SK-N-SH (cell line): ENCODE measurements at regions not wholly inside any gene's neighbourhood (a gene's known extent, or its start where the extent isn't known, plus 50 kb on each side); places are given as distances from the start of the nearest gene placed in this dataset.

ENCODE experiments used
- CTCF ChIA-PET: fragments of 300-600, 350-600 bp; formaldehyde crosslinking; extraction: SDS; loops from one replicate; lab custom pipeline; 2021; lab: Yijun Ruan, JAX
- POLR2A ChIA-PET: fragments of 350-600 bp; sonication (Branson Sonifier 250); formaldehyde crosslinking; extraction: SDS; loops from one replicate; lab custom pipeline; 2020; ENCODE audit warnings: antibody characterized with exemption, inconsistent platforms; lab: Yijun Ruan, JAX
- DNase-seq: peaks from one replicate; pipeline ENCODE4 v3.0.0; 2012
- H2AFZ ChIP-seq: fragments of 200-600 bp; sonication (generic); 2 replicates; pipeline ENCODE4 v1.8.1; 2016; ENCODE audit warnings: antibody characterized with exemption, mild to moderate bottlenecking, low read depth
- H3F3A ChIP-seq: fragments of 200-600 bp; sonication (generic); replicated peaks from 2 replicates; pipeline ENCODE3; 2016; ENCODE audit warnings: antibody characterized with exemption, mild to moderate bottlenecking; ENCODE audit not compliant: insufficient read depth
- H3K27ac ChIP-seq, 2 experiments: fragments of 200-500 bp in 1 of 2; fragments of 200-600 bp in 1 of 2; sonication (Bioruptor generic) in 1 of 2; sonication (generic), shearing (Covaris generic) in 1 of 2; 2 replicates each; pipeline versions ENCODE4 v1.5.1 to v1.6.1; 2014 to 2016; ENCODE audit warnings: low read depth in 2 of 2, inconsistent platforms in 1 of 2, low read length in 1 of 2, mild to moderate bottlenecking in 1 of 2, mixed read lengths in 1 of 2
- H3K27me3 ChIP-seq: fragments of 200-600 bp; sonication (generic), shearing (Covaris generic); 2 replicates; pipeline ENCODE4 v1.6.1; 2016; ENCODE audit warnings: mixed run types; ENCODE audit not compliant: insufficient read depth
- H3K36me3 ChIP-seq, 2 experiments: fragments of 200-500 bp in 1 of 2; fragments of 200-600 bp in 1 of 2; sonication (Bioruptor generic) in 1 of 2; sonication (generic) in 1 of 2; replicated peaks in 1 of 2; 2 replicates each; pipeline versions ENCODE3 to v1.5.1; 2014 to 2016; ENCODE audit warnings: low read length in 1 of 2, mild to moderate bottlenecking in 1 of 2; ENCODE audit not compliant: insufficient read depth in 2 of 2, control insufficient read depth in 1 of 2
- H3K4me1 ChIP-seq, 2 experiments: fragments of 200-500 bp in 1 of 2; fragments of 200-600 bp in 1 of 2; sonication (Bioruptor generic) in 1 of 2; sonication (generic), shearing (Covaris generic) in 1 of 2; 2 replicates each; pipeline versions ENCODE4 v1.5.1 to v1.6.1; 2014 to 2016; ENCODE audit warnings: low read depth in 1 of 2, low read length in 1 of 2, mixed run types in 1 of 2; ENCODE audit not compliant: insufficient read depth in 2 of 2, control insufficient read depth in 1 of 2
- H3K4me2 ChIP-seq: fragments of 200-600 bp; sonication (generic), shearing (Covaris generic); 2 replicates; pipeline ENCODE4 v1.6.1; 2017; ENCODE audit warnings: mixed run types
- H3K4me3 ChIP-seq, 2 experiments: fragments of 200-500 bp in 1 of 2; fragments of 200-600 bp in 1 of 2; sonication (Bioruptor generic) in 1 of 2; sonication (generic), shearing (Covaris generic) in 1 of 2; 2 replicates each; pipeline versions ENCODE4 v1.5.1 to v1.8.1; 2014 to 2016; ENCODE audit warnings: low read depth in 2 of 2, inconsistent platforms in 1 of 2, low read length in 1 of 2, mild to moderate bottlenecking in 1 of 2, mixed read lengths in 1 of 2, moderate library complexity in 1 of 2
- H3K79me2 ChIP-seq: fragments of 200-600 bp; sonication (generic); 2 replicates; pipeline ENCODE4 v1.8.1; 2017; ENCODE audit warnings: mild to moderate bottlenecking; ENCODE audit not compliant: insufficient read depth
- H3K9ac ChIP-seq: fragments of 200-600 bp; sonication (generic); 2 replicates; pipeline ENCODE4 v1.6.1; 2017; ENCODE audit warnings: mixed run types
- H3K9me2 ChIP-seq: fragments of 200-600 bp; sonication (generic); 2 replicates; pipeline ENCODE4 v1.6.1; 2017; ENCODE audit warnings: mixed run types
- H3K9me3 ChIP-seq: fragments of 200-600 bp; sonication (generic); 2 replicates; pipeline ENCODE4 v1.6.1; 2017; ENCODE audit warnings: mixed run types, mild to moderate bottlenecking, moderate library complexity
- H4K20me1 ChIP-seq: fragments of 200-600 bp; sonication (generic); 2 replicates; pipeline ENCODE4 v1.6.1; 2017; ENCODE audit warnings: mild to moderate bottlenecking, mixed run types; ENCODE audit not compliant: insufficient read depth
- ELF1 ChIP-seq: IDR thresholded peaks from 2 replicates; pipeline ENCODE4 v1.4.0; 2012
- EZH2phosphoT487 ChIP-seq: fragments of 200-600 bp; sonication (generic); IDR thresholded peaks from 2 replicates; pipeline ENCODE4 v1.6.1; 2017; ENCODE audit warnings: low read depth, mixed run types, mild to moderate bottlenecking, antibody characterized with exemption, moderate library complexity, borderline replicate concordance
- FOXM1 ChIP-seq: IDR thresholded peaks from 2 replicates; pipeline ENCODE4 v1.4.0; 2012; ENCODE audit warnings: low read depth, mild to moderate bottlenecking
- MEF2A ChIP-seq: IDR thresholded peaks from 2 replicates; pipeline ENCODE4 v1.4.0; 2012; ENCODE audit warnings: low read depth, borderline replicate concordance
- NRF1 ChIP-seq: IDR thresholded peaks from 2 replicates; pipeline ENCODE4 v1.6.1; 2012; ENCODE audit warnings: low read depth, mild to moderate bottlenecking, low read length
- RCOR1 ChIP-seq: fragments of 150-350 bp; IDR thresholded peaks from 2 replicates; pipeline ENCODE4 v1.6.1; 2017; ENCODE audit warnings: antibody characterized with exemption, low read length
- RXRA ChIP-seq: IDR thresholded peaks from 2 replicates; pipeline ENCODE4 v1.4.0; 2012; ENCODE audit warnings: low read depth, mild to moderate bottlenecking, borderline replicate concordance
- SMC3 ChIP-seq: IDR thresholded peaks from 2 replicates; pipeline ENCODE4 v1.6.1; 2012; ENCODE audit warnings: low read depth, low read length, improper control_type of control experiment
- TAF1 ChIP-seq: IDR thresholded peaks from 2 replicates; pipeline ENCODE4 v1.6.1; 2012; ENCODE audit warnings: low read depth, mild to moderate bottlenecking, low read length, moderate library complexity, borderline replicate concordance
- TEAD4 ChIP-seq: IDR thresholded peaks from 2 replicates; pipeline ENCODE4 v1.4.0; 2012; ENCODE audit warnings: mild to moderate bottlenecking, borderline replicate concordance; ENCODE audit not compliant: insufficient read depth
- WGBS: methylation state at CpG from one replicate; pipeline ENCODE4 v1.1.6; 2017; ENCODE audit warnings: low lambda C conversion rate; 5-methylcytosine and 5-hydroxymethylcytosine counted together
- TF ChIP-seq, protein P1 (sequence below): IDR thresholded peaks from 2 replicates; pipeline ENCODE4; 2012
- TF ChIP-seq, protein P2 (sequence below): fragments of 150-350 bp; IDR thresholded peaks from 2 replicates; pipeline ENCODE4 v1.6.1; 2017; ENCODE audit warnings: antibody characterized with exemption, low read length, low read depth, borderline replicate concordance
- TF ChIP-seq, protein P3 (sequence below): IDR thresholded peaks from 2 replicates; pipeline ENCODE4 v1.4.0; 2012; ENCODE audit warnings: low read depth, borderline replicate concordance
- TF ChIP-seq, protein P4 (sequence below): IDR thresholded peaks from 2 replicates; pipeline ENCODE4 v1.6.1; 2012; ENCODE audit warnings: mild to moderate bottlenecking, low read depth, low read length, moderate library complexity

DNA sequence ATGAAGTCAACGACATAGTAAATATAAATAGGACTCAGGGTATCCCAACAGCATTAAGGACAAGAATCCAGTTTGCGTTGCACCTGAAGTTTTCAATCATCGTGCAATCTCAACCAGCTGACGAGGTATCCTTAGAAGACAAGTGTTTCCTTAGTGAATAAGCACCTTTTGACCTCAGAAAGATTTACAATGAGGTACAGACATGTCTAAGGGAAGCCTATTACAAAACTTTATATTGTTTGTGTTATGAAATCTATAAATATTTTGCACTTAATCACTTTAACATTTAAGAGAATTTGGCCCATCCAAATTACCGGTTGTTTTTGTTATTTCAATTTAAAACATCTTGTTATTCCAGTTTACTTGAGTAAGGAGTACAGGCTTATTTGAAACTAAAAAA lies 64.9 kb upstream of the PRICKLE2 start:
- no peak for DNase-seq
- Histone ChIP-seq H3K36me3 (no peaks in the 10 kb centered on the region), H3K4me3 (no peak overlapping the region), H3K9me2 (no peaks in the 10 kb centered on the region), H3K27me3 (no peaks in the 10 kb centered on the region), H3F3A (peaks cover 5% of the 10 kb centered on the region), H3K4me1 (peaks cover 0 to 10% of the 10 kb centered on the region in 2 experiments; a peak in 2 of 4 replicates), H3K79me2 (no peaks in the 10 kb centered on the region), H3K27ac (no peak overlapping the region), H3K9me3 (no peaks in the 10 kb centered on the region), H4K20me1 (no peaks in the 10 kb centered on the region), H3K9ac (no peak overlapping the region), H2AFZ (no peak overlapping the region; the same call in 1 of the 2 replicates), H3K4me2 (no peak overlapping the region)
- TF ChIP-seq, protein P1, sequence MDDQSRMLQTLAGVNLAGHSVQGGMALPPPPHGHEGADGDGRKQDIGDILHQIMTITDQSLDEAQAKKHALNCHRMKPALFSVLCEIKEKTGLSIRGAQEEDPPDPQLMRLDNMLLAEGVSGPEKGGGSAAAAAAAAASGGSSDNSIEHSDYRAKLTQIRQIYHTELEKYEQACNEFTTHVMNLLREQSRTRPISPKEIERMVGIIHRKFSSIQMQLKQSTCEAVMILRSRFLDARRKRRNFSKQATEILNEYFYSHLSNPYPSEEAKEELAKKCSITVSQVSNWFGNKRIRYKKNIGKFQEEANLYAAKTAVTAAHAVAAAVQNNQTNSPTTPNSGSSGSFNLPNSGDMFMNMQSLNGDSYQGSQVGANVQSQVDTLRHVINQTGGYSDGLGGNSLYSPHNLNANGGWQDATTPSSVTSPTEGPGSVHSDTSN = no peak
- TF ChIP-seq EZH2phosphoT487 = no peak
- TF ChIP-seq RCOR1 = no peak
- TF ChIP-seq, protein P2, sequence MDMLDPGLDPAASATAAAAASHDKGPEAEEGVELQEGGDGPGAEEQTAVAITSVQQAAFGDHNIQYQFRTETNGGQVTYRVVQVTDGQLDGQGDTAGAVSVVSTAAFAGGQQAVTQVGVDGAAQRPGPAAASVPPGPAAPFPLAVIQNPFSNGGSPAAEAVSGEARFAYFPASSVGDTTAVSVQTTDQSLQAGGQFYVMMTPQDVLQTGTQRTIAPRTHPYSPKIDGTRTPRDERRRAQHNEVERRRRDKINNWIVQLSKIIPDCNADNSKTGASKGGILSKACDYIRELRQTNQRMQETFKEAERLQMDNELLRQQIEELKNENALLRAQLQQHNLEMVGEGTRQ = no peak
- TF ChIP-seq RXRA = no peak
- TF ChIP-seq FOXM1 = no peak
- no peak for TF ChIP-seq NRF1
- TF ChIP-seq ELF1 = no peak
- no peak for TF ChIP-seq MEF2A
- TF ChIP-seq, protein P3, sequence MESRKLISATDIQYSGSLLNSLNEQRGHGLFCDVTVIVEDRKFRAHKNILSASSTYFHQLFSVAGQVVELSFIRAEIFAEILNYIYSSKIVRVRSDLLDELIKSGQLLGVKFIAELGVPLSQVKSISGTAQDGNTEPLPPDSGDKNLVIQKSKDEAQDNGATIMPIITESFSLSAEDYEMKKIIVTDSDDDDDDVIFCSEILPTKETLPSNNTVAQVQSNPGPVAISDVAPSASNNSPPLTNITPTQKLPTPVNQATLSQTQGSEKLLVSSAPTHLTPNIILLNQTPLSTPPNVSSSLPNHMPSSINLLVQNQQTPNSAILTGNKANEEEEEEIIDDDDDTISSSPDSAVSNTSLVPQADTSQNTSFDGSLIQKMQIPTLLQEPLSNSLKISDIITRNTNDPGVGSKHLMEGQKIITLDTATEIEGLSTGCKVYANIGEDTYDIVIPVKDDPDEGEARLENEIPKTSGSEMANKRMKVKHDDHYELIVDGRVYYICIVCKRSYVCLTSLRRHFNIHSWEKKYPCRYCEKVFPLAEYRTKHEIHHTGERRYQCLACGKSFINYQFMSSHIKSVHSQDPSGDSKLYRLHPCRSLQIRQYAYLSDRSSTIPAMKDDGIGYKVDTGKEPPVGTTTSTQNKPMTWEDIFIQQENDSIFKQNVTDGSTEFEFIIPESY = no peak
- no peak for TF ChIP-seq TAF1
- TF ChIP-seq, protein P4, sequence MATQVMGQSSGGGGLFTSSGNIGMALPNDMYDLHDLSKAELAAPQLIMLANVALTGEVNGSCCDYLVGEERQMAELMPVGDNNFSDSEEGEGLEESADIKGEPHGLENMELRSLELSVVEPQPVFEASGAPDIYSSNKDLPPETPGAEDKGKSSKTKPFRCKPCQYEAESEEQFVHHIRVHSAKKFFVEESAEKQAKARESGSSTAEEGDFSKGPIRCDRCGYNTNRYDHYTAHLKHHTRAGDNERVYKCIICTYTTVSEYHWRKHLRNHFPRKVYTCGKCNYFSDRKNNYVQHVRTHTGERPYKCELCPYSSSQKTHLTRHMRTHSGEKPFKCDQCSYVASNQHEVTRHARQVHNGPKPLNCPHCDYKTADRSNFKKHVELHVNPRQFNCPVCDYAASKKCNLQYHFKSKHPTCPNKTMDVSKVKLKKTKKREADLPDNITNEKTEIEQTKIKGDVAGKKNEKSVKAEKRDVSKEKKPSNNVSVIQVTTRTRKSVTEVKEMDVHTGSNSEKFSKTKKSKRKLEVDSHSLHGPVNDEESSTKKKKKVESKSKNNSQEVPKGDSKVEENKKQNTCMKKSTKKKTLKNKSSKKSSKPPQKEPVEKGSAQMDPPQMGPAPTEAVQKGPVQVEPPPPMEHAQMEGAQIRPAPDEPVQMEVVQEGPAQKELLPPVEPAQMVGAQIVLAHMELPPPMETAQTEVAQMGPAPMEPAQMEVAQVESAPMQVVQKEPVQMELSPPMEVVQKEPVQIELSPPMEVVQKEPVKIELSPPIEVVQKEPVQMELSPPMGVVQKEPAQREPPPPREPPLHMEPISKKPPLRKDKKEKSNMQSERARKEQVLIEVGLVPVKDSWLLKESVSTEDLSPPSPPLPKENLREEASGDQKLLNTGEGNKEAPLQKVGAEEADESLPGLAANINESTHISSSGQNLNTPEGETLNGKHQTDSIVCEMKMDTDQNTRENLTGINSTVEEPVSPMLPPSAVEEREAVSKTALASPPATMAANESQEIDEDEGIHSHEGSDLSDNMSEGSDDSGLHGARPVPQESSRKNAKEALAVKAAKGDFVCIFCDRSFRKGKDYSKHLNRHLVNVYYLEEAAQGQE = no peak
- no peak for TF ChIP-seq TEAD4
- TF ChIP-seq SMC3 = no peak
- ChIA-PET POLR2A (no interaction called here), CTCF (no interaction called here)
- WGBS = 81% methylated on average over 5 of the region's 5 CpGs
